ENCODE measurements at regions not wholly inside any gene's neighbourhood (a gene's known extent, or its start where the extent isn't known, plus 50 kb on each side); places are given as distances from the start of the nearest gene placed in this dataset.
"Not testable (repeated sequence)": the region's sequence is repeated elsewhere in the genome, so short reads cannot be mapped to it uniquely, and the experiment has no call there.

- DNase-seq: not testable (repeated sequence)
Observed at GRCh38 chr4:187695531-187695930, 300.0 kb upstream of the ZFP42 start.

DNA sequence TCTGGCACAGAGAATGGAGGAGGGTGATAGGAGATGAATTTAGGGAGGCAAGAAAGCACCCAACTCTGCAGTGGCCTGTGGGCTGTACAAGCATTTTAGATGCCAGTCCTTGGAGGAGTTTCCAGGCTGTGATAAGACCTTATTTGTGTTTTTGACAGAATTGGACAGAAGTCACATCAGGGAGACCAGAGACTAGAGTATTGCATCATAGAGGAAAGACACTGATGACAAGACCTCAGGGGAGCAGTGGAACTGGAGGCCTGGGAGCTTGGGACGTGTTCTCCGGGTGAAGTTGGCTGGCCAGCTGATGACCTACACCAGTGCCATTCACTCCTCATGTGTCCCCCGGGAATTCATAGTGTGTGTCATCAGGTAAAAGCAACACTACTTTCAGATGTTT lies 284.0 kb upstream of the ZFP42 start:
- no peak for DNase-seq

DNA sequence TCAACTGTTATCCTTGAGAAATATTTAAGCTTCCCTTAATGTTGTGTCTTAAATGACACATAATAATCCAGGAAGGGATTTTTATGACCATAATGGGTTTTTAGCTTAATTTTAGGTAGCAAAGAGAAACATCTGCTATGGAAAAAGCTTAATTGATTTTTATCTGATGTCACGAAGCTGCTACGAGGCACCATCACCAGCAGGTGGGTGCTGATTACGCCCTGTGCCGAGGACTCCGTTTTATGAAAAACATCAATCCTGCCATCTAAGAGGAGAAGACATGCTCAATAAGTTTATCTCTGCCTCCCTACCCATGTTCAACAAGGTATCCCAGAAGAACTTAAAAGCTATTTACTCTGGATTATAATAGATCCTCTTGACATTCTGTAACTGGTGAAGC lies 280.6 kb upstream of the ZFP42 start:
- DNase-seq: no peak

- no peak for DNase-seq
Observed at GRCh38 chr4:187715466-187715865, 280.1 kb upstream of the ZFP42 start.

- DNase-seq: no peak
Observed at GRCh38 chr4:187724456-187724855, 271.1 kb upstream of the ZFP42 start.

GRCh38 chr4:187726485-187726884 lies 269.1 kb upstream of the ZFP42 start:
- no peak for DNase-seq

DNA sequence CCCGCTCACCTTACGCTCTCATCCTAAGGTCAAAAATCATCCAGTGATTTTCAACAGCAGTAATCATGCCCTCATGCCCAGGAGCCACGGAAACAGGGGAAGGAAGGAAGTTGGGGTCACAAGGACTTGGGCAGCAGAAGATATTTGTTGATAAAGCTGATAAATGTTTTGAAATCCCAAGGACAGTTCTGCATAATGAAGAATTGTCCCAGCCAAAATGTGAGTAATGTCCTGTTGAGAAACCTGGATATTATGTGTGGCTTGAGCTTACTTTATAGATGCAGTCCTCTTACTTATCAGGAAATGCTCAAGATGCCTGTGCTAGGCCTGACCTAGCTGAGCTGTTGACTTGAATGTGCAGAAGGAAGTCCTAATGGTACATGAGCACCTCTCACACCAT lies 263.0 kb upstream of the ZFP42 start:
- DNase-seq: no peak

- DNase-seq: no peak
Observed at GRCh38 chr4:187739771-187740170, 255.8 kb upstream of the ZFP42 start.

GRCh38 chr4:187744911-187745310 lies 250.7 kb upstream of the ZFP42 start:
- DNase-seq: no peak

- DNase-seq: not testable (repeated sequence)
Observed at GRCh38 chr4:187750652-187751051, 244.9 kb upstream of the ZFP42 start.

DNA sequence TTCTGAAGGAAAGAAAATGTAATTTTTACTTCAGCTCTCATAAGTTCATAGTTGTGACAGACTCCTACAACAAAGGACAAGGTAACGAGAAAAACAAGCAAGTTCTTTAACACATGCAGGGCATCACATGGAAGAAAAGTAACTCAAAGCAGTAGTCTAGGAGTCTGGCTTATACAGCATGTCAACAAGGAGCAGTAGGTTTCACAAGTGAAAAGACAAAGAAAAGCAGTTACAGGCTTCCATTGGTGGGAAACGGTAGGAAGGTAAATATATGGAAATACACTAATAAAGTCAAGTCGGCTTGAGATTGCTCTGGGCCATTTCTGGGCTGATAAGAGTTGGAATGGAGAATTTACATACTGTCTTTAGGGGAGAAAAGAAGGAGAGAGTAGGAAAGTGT lies 228.4 kb upstream of the ZFP42 start:
- no peak for DNase-seq

DNA sequence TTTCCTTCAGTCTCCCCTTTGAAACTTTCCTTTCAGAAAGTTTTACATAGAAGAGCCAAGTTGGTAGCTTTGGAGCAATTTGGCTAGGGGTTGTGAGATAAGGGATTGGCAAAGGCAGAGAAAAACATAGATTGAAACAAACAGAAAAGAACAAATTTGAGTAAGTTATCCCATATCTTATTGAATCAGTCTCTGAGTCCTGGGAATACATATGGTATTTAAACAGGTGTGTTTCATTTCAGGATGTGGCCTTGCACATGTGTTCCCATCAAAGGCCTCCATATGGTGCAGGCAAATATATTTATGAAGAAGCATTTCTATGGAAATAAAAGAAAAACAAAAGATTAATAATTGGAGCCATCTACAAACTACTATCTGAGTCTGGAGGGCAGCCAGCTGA lies 227.9 kb upstream of the ZFP42 start:
- no peak for DNase-seq

GRCh38 chr4:187770345-187770744 lies 225.2 kb upstream of the ZFP42 start:
- DNase-seq: no peak

DNA sequence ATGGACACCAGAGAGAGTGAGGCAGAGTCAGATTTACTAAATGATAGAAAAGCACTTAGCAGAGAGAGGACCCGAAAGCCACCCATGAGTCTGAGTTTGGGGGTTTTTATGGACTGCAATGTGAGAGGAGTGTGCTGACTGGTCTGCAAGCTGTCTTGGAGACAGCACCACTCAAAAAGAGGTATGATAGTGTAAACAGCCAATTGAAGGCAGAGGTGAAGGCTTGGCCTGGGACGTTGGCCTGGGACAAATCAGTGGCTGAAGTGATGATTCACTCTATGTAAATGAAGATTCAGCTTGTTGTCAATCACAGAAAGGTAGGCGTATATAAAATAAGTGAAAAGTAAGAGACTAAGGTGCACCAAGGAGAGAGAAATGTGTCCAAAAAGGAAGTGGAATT lies 217.6 kb upstream of the ZFP42 start:
- no peak for DNase-seq

GRCh38 chr4:187780070-187780469 lies 215.5 kb upstream of the ZFP42 start:
- no peak for DNase-seq

GRCh38 chr4:187782286-187782824 lies 213.2 kb upstream of the ZFP42 start:
- DNase-seq: no peak

- no peak for DNase-seq
Observed at GRCh38 chr4:187786190-187786589, 209.4 kb upstream of the ZFP42 start.

DNA sequence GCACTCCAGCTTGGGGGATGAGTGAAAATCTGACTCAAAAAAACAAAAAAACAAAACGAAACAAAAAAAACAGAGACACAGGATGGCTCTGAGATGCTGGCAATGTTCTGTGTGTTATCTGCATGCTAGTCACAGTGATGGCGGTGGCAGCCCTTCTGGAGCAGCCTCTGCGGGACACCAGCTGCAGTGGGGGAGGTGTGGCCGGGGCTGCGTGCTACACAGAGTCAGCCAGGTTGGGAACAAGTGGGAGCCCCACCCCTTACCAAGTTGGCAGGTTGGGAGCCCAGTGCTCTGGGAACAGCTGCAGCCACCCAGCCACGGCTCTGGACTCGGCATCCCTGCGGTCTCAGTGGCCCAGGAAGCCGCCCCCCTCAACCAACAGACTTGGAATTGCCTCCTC lies 206.5 kb upstream of the ZFP42 start:
- no peak for DNase-seq

GRCh38 chr4:187795737-187796136 lies 199.8 kb upstream of the ZFP42 start:
- no peak for DNase-seq

- no peak for DNase-seq
Observed at GRCh38 chr4:187798385-187798784, 197.2 kb upstream of the ZFP42 start.

- DNase-seq: no peak
Observed at GRCh38 chr4:187799735-187800134, 195.8 kb upstream of the ZFP42 start.

DNA sequence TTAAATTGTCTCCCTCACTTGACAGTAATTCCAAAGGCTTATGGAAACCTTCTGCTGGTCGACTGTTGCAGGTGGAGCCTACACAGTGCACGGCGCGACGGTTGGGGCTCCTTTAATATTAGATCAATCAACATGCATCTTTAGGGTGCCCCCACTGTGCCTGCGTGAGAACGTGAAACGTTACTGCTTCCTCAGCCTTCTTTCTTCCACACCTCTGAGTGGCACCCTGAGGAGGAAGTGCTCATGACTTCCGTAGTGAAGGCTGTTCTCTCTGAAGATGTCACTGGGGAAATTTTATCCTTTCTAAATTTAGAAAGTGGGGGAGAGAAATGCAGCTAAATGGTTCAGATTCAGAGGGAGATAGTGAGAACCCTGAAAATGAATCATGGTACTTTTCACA lies 184.0 kb upstream of the ZFP42 start:
- no peak for DNase-seq

DNA sequence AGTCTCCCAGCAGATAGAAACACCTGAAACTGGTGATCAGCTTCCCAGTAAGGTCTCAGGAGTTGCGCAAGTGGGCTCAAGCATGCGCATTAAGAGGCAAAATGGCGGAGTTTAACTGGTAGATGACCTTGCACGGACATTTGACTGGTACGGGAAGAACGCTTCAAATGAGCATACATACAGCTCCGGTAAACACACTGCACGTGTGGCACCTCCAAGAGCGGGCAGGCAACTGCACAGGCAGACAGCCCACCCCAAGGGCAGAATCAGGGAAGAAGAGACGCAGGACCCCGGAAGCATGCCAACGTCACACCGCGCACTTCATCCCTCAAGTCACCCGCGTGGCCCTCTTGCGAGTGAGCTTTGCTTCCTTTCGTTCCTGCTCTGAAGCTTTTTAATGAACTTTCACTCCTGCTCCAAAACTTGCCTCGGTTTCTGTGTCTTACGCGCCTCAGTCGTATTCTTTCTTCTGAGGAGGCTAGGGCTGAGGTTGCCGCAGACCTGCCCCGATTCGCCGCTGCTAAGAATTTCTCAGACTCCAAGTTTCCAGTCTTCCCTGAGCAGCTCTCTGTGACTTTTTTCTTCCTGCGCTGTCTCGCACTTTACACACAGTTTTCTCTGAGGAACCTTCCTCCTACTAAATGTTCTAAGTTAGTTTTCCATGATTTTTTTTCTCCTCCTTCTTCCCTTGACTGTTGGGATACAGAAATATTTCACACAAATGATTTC lies 180.7 kb upstream of the ZFP42 start:
- DNase-seq: peak in 1 of 2 experiments; percentile 15

GRCh38 chr4:187826725-187827124 lies 168.8 kb upstream of the ZFP42 start:
- DNase-seq: no peak

- no peak for DNase-seq
Observed at GRCh38 chr4:187827631-187828030, 167.9 kb upstream of the ZFP42 start.
